ENCODE measurements at regions not wholly inside any gene's neighbourhood (a gene's known extent, or its start where the extent isn't known, plus 50 kb on each side); places are given as distances from the start of the nearest gene placed in this dataset. TPM values are rescaled to one million over a fixed set of nuclear protein-coding genes. Genes with fewer than 3 reads are reported as not detected.

- CTCF ChIA-PET, result interaction anchor here (0.6 kb wide), 1 partner anchor 1082 kb away, joined by 3 read pairs; no protein-coding TSS in a partner anchor
- no peak overlapping the region for H3K27ac ChIP-seq (ENCODE audit: control insufficient read depth, insufficient read depth)
- no peaks in the 10 kb centered on the region for H3K36me3 ChIP-seq (ENCODE audit: control insufficient read depth in 2 of 2, insufficient read depth in 2 of 2, low read length in 1 of 2)
- POLR2A ChIA-PET, result no interaction called here
- DNase-seq (ENCODE audit: low read depth, low spot score) (no peak), ATAC-seq (no peak), FAIRE-seq (no peak)
- H3K9ac ChIP-seq (ENCODE audit: control insufficient read depth, insufficient read depth, low read length), result no peak overlapping the region
- no peak overlapping the region for H3K4me2 ChIP-seq (ENCODE audit: control insufficient read depth, insufficient read depth)
- no peaks in the 10 kb centered on the region for H3K27me3 ChIP-seq (replicated peaks in 1 of 2; ENCODE audit: control insufficient read depth in 2 of 2, insufficient read depth in 2 of 2, low read length in 1 of 2)
- H3K9me3 ChIP-seq (replicated peaks; ENCODE audit: control insufficient read depth, insufficient read depth, low read length), result no peaks in the 10 kb centered on the region
- no peaks in the 10 kb centered on the region for H4K20me1 ChIP-seq (ENCODE audit: control insufficient read depth, insufficient read depth)
- WGBS (ENCODE audit: insufficient coverage, insufficient replicate concordance, low lambda C conversion rate, missing lambda C conversion rate), result 0% methylated on average over 4 of the region's 4 CpGs
- intact Hi-C loops (cut with micrococcal nuclease; ENCODE audit: unreplicated experiment) (no loop called here), in situ Hi-C loops (cut with MboI) (no loop called here)
- H2AFZ ChIP-seq (ENCODE audit: control insufficient read depth, low read depth, low read length), result no peak overlapping the region
- H3K79me2 ChIP-seq (ENCODE audit: control insufficient read depth, insufficient read depth, low read length), result no peaks in the 10 kb centered on the region
- no peak for TF ChIP-seq NR2C1 (IDR thresholded peaks at IDR 0.05)
- H3K4me3 ChIP-seq, result no peak overlapping the region
- no TSS peak for BruUV-seq (replicated peaks)
- no peaks in the 10 kb centered on the region for H3K4me1 ChIP-seq (ENCODE audit: control insufficient read depth, insufficient read depth, low read length)
- RAD21 ChIA-PET (ENCODE audit: unreplicated experiment), result interaction anchor here (0.8 kb wide), 1 partner anchor 92 kb away, joined by 3 read pairs; no protein-coding TSS in a partner anchor
- SMC1A ChIA-PET (ENCODE audit: uncharacterized antibody, unreplicated experiment), result no interaction called here
Measured at GRCh38 chr12:64998371-64999147, 122.5 kb downstream of the WIF1 start.

DNA sequence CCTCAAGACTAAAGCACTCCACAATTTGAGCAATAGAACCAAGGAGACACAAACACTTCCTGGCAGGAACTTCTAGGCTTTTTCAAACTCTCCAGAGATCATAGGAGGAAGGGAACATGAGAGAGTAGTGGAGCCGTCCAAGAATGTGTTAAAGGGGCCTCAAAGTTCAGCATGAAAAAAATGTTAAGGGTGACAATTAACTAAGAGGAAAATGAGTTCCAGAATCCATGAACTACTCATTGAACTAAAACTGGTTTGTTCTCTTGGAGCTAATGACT, 122.0 kb downstream of the WIF1 start:
- TF ChIP-seq IKZF2 (IDR thresholded peaks at IDR 0.05), result no peak
- no peak for TF ChIP-seq TAF1 (IDR thresholded peaks at IDR 0.05; ENCODE audit: borderline replicate concordance, low read depth, low read length)
- no peak for TF ChIP-seq HCFC1 (IDR thresholded peaks at IDR 0.05; ENCODE audit: low read length)
- no peak for TF ChIP-seq IRF4 (IDR thresholded peaks at IDR 0.05; ENCODE audit: low read depth, low read length)
- ChIA-PET CTCF (no interaction called here), RAD21 (ENCODE audit: unreplicated experiment) (interaction anchor here (0.8 kb wide), 1 partner anchor 91 kb away, joined by 3 read pairs; no protein-coding TSS in a partner anchor), SMC1A (ENCODE audit: uncharacterized antibody, unreplicated experiment) (no interaction called here), POLR2A (no interaction called here)
- Histone ChIP-seq H3K9me3 (replicated peaks; ENCODE audit: control insufficient read depth, insufficient read depth, low read length) (no peaks in the 10 kb centered on the region), H3K4me2 (ENCODE audit: control insufficient read depth, insufficient read depth) (no peak overlapping the region), H3K4me3 (no peak overlapping the region), H2AFZ (ENCODE audit: control insufficient read depth, low read depth, low read length) (no peak overlapping the region), H3K9ac (ENCODE audit: control insufficient read depth, insufficient read depth, low read length) (no peak overlapping the region), H3K4me1 (ENCODE audit: control insufficient read depth, insufficient read depth, low read length) (no peaks in the 10 kb centered on the region), H3K27ac (ENCODE audit: control insufficient read depth, insufficient read depth) (no peak overlapping the region), H3K27me3 (replicated peaks in 1 of 2; ENCODE audit: control insufficient read depth in 2 of 2, insufficient read depth in 2 of 2, low read length in 1 of 2) (no peaks in the 10 kb centered on the region), H3K79me2 (ENCODE audit: control insufficient read depth, insufficient read depth, low read length) (no peaks in the 10 kb centered on the region), H4K20me1 (ENCODE audit: control insufficient read depth, insufficient read depth) (no peaks in the 10 kb centered on the region), H3K36me3 (ENCODE audit: control insufficient read depth in 2 of 2, insufficient read depth in 2 of 2, low read length in 1 of 2) (no peaks in the 10 kb centered on the region)
- in situ Hi-C loops (cut with MboI) (no loop called here), intact Hi-C loops (cut with micrococcal nuclease; ENCODE audit: unreplicated experiment) (no loop called here)
- no TSS peak for BruUV-seq (replicated peaks)
- DNase-seq (ENCODE audit: low read depth, low spot score) (no peak), ATAC-seq (no peak), FAIRE-seq (no peak)
- WGBS (ENCODE audit: insufficient coverage, insufficient replicate concordance, low lambda C conversion rate, missing lambda C conversion rate), result 0% methylated on average over 1 of the region's 1 CpG

Small RNA genes lying in the stretch of these regions (small RNA-seq; reads per million reads assigned to genes)
- gene RNU6ATAC42P, result not detected
